WTC11 (cell line): ENCODE measurements at regions not wholly inside any gene's neighbourhood (a gene's known extent, or its start where the extent isn't known, plus 50 kb on each side); places are given as distances from the start of the nearest gene placed in this dataset.

Source experiments
- TCF7 ChIP-seq: sonication (generic); formaldehyde crosslinking; IDR thresholded peaks from 2 replicates; pipeline ENCODE4 v1.8.0; 2022; ENCODE audit warnings: mild to moderate bottlenecking, low read depth, missing genetic modification reagents, moderate library complexity
- TP53 ChIP-seq: sonication (generic); formaldehyde crosslinking; IDR thresholded peaks from 2 replicates; pipeline ENCODE4 v1.8.1; 2023; ENCODE audit warnings: mild to moderate bottlenecking, missing genetic modification reagents
- TF ChIP-seq, protein P1 (sequence below): fragments of 200-600 bp; IDR thresholded peaks from 2 replicates; pipeline ENCODE4 v1.8.0; 2022; ENCODE audit warnings: antibody characterized with exemption
- TF ChIP-seq, protein P2 (sequence below): sonication (generic); formaldehyde crosslinking; IDR thresholded peaks from 2 replicates; pipeline ENCODE4 v1.8.0; 2022; ENCODE audit warnings: mild to moderate bottlenecking, missing genetic modification reagents
- TF ChIP-seq, protein P3 (sequence below): sonication (generic); formaldehyde crosslinking; IDR thresholded peaks from 2 replicates; pipeline ENCODE4 v1.8.1; 2023; ENCODE audit warnings: mild to moderate bottlenecking, missing genetic modification reagents, borderline replicate concordance
- TF ChIP-seq, protein P4 (sequence below): sonication (generic); formaldehyde crosslinking; IDR thresholded peaks from 2 replicates; pipeline ENCODE4 v1.8.0; 2022; ENCODE audit warnings: mild to moderate bottlenecking, missing genetic modification reagents

DNA sequence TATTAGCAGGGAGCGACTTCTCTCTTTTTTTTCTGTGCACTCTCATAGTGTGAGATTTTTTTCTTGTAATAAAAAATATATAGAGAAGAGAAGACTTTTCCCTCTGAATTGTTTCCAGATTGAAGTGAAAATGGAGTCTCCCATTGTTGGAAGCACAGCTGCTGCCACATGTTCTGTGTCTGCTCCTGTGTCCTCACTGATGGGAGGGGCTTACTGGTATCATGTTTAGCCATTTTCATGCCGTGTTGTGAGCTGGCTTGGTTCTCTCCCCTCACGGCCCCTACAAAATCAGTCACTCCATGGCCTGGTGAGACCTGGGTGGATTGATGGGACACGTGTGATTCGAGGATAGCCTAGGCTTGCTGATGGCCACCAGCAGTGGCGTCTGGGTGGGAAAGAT is 379.7 kb upstream of the DDHD1 start:
- TF ChIP-seq, protein P1, sequence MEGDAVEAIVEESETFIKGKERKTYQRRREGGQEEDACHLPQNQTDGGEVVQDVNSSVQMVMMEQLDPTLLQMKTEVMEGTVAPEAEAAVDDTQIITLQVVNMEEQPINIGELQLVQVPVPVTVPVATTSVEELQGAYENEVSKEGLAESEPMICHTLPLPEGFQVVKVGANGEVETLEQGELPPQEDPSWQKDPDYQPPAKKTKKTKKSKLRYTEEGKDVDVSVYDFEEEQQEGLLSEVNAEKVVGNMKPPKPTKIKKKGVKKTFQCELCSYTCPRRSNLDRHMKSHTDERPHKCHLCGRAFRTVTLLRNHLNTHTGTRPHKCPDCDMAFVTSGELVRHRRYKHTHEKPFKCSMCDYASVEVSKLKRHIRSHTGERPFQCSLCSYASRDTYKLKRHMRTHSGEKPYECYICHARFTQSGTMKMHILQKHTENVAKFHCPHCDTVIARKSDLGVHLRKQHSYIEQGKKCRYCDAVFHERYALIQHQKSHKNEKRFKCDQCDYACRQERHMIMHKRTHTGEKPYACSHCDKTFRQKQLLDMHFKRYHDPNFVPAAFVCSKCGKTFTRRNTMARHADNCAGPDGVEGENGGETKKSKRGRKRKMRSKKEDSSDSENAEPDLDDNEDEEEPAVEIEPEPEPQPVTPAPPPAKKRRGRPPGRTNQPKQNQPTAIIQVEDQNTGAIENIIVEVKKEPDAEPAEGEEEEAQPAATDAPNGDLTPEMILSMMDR: no peak
- TF ChIP-seq, protein P2, sequence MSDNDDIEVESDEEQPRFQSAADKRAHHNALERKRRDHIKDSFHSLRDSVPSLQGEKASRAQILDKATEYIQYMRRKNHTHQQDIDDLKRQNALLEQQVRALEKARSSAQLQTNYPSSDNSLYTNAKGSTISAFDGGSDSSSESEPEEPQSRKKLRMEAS (CRISPR knock-in tag): no peak
- TF ChIP-seq, protein P3, sequence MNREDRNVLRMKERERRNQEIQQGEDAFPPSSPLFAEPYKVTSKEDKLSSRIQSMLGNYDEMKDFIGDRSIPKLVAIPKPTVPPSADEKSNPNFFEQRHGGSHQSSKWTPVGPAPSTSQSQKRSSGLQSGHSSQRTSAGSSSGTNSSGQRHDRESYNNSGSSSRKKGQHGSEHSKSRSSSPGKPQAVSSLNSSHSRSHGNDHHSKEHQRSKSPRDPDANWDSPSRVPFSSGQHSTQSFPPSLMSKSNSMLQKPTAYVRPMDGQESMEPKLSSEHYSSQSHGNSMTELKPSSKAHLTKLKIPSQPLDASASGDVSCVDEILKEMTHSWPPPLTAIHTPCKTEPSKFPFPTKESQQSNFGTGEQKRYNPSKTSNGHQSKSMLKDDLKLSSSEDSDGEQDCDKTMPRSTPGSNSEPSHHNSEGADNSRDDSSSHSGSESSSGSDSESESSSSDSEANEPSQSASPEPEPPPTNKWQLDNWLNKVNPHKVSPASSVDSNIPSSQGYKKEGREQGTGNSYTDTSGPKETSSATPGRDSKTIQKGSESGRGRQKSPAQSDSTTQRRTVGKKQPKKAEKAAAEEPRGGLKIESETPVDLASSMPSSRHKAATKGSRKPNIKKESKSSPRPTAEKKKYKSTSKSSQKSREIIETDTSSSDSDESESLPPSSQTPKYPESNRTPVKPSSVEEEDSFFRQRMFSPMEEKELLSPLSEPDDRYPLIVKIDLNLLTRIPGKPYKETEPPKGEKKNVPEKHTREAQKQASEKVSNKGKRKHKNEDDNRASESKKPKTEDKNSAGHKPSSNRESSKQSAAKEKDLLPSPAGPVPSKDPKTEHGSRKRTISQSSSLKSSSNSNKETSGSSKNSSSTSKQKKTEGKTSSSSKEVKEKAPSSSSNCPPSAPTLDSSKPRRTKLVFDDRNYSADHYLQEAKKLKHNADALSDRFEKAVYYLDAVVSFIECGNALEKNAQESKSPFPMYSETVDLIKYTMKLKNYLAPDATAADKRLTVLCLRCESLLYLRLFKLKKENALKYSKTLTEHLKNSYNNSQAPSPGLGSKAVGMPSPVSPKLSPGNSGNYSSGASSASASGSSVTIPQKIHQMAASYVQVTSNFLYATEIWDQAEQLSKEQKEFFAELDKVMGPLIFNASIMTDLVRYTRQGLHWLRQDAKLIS: no peak
- TF ChIP-seq TP53 (CRISPR knock-in tag) (no peak), TCF7 (no peak)
- TF ChIP-seq, protein P4, sequence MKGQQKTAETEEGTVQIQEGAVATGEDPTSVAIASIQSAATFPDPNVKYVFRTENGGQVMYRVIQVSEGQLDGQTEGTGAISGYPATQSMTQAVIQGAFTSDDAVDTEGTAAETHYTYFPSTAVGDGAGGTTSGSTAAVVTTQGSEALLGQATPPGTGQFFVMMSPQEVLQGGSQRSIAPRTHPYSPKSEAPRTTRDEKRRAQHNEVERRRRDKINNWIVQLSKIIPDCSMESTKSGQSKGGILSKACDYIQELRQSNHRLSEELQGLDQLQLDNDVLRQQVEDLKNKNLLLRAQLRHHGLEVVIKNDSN: no peak
